NT2/D1 (cell line): ENCODE measurements at regions not wholly inside any gene's neighbourhood (a gene's known extent, or its start where the extent isn't known, plus 50 kb on each side); places are given as distances from the start of the nearest gene placed in this dataset.
"Not testable (repeated sequence)": the region's sequence is repeated elsewhere in the genome, so short reads cannot be mapped to it uniquely, and the experiment has no call there.

ENCODE experiments used
- DNase-seq: peaks from one replicate; pipeline ENCODE4 v3.0.0-alpha.2; 2011; ENCODE audit warnings: low read depth, low spot score
- H3K27me3 ChIP-seq: 2 replicates; pipeline ENCODE4 v1.6.0; 2011; ENCODE audit warnings: mild to moderate bottlenecking; ENCODE audit not compliant: insufficient read length, insufficient read depth
- H3K36me3 ChIP-seq: 2 replicates; pipeline ENCODE4 v1.6.1; 2011; ENCODE audit warnings: mild to moderate bottlenecking, low read length, mixed read lengths; ENCODE audit not compliant: insufficient read depth, insufficient read length
- H3K4me1 ChIP-seq: 2 replicates; pipeline ENCODE4 v1.5.1; 2011; ENCODE audit not compliant: insufficient read depth, insufficient read length
- H3K4me3 ChIP-seq: 2 replicates; pipeline ENCODE4 v1.5.1; 2011; ENCODE audit warnings: low read depth; ENCODE audit not compliant: insufficient read length
- H3K9ac ChIP-seq: 2 replicates; pipeline ENCODE4 v1.6.0; 2011; ENCODE audit warnings: low read depth; ENCODE audit not compliant: insufficient read length
- H3K9me3 ChIP-seq: 2 replicates; pipeline ENCODE4 v1.5.1; 2011; ENCODE audit warnings: mild to moderate bottlenecking, low read length; ENCODE audit not compliant: insufficient read depth
- SUZ12 ChIP-seq: IDR thresholded peaks from 2 replicates; pipeline ENCODE4 v1.6.1; 2011; ENCODE audit not compliant: insufficient read length, insufficient read depth; ENCODE audit errors: extremely low read depth
- YY1 ChIP-seq: IDR thresholded peaks from 2 replicates; pipeline ENCODE4 v1.6.1; 2011; ENCODE audit not compliant: insufficient read length, insufficient read depth
- ZNF274 ChIP-seq: IDR thresholded peaks from 2 replicates; pipeline ENCODE4 v1.6.1; 2011; ENCODE audit warnings: mild to moderate bottlenecking, low read depth, low read length

- Histone ChIP-seq H3K27me3 (no peaks in the 10 kb centered on the region), H3K4me1 (no peaks in the 10 kb centered on the region), H3K4me3 (no peak overlapping the region), H3K9ac (no peak overlapping the region), H3K9me3 (no peaks in the 10 kb centered on the region), H3K36me3 (no peaks in the 10 kb centered on the region)
- TF ChIP-seq YY1 (no peak), SUZ12 (no peak)
- no peak for DNase-seq
Measured at GRCh38 chr5:92694067-92694466, 887.0 kb downstream of the NR2F1-AS1 start.

GRCh38 chr5:92691955-92692354, 889.1 kb downstream of the NR2F1-AS1 start:
- not testable (repeated sequence) for DNase-seq, H3K9ac ChIP-seq, H3K4me3 ChIP-seq, H3K4me1 ChIP-seq, H3K27me3 ChIP-seq, H3K9me3 ChIP-seq, H3K36me3 ChIP-seq

- Histone ChIP-seq H3K4me1 (no peaks in the 10 kb centered on the region), H3K9me3 (no peaks in the 10 kb centered on the region), H3K36me3 (no peaks in the 10 kb centered on the region), H3K4me3 (no peak overlapping the region), H3K27me3 (no peaks in the 10 kb centered on the region), H3K9ac (no peak overlapping the region)
- TF ChIP-seq ZNF274 (no peak), SUZ12 (no peak), YY1 (no peak)
- no peak for DNase-seq
Measured at GRCh38 chr5:92687821-92688722, 892.9 kb downstream of the NR2F1-AS1 start.

GRCh38 chr5:92678640-92679039, 902.4 kb downstream of the NR2F1-AS1 start:
- Histone ChIP-seq H3K4me3 (no peak overlapping the region), H3K9ac (no peak overlapping the region), H3K36me3 (no peaks in the 10 kb centered on the region), H3K9me3 (no peaks in the 10 kb centered on the region), H3K4me1 (no peaks in the 10 kb centered on the region), H3K27me3 (no peaks in the 10 kb centered on the region)
- no peak for TF ChIP-seq ZNF274
- TF ChIP-seq SUZ12: no peak
- TF ChIP-seq YY1: no peak
- no peak for DNase-seq

- no peak for DNase-seq
- Histone ChIP-seq H3K36me3 (no peaks in the 10 kb centered on the region), H3K9me3 (no peaks in the 10 kb centered on the region), H3K27me3 (no peaks in the 10 kb centered on the region), H3K4me1 (no peaks in the 10 kb centered on the region), H3K4me3 (no peak overlapping the region), H3K9ac (no peak overlapping the region)
- TF ChIP-seq ZNF274: no peak
- no peak for TF ChIP-seq SUZ12
- TF ChIP-seq YY1: no peak
Measured at GRCh38 chr5:92676215-92677165, 904.5 kb downstream of the NR2F1-AS1 start.

- DNase-seq: no peak
- Histone ChIP-seq H3K4me3 (no peak overlapping the region), H3K36me3 (no peaks in the 10 kb centered on the region), H3K9ac (no peak overlapping the region), H3K4me1 (no peaks in the 10 kb centered on the region), H3K27me3 (no peaks in the 10 kb centered on the region), H3K9me3 (no peaks in the 10 kb centered on the region)
- TF ChIP-seq SUZ12: no peak
- no peak for TF ChIP-seq YY1
- TF ChIP-seq ZNF274: no peak
Measured at GRCh38 chr5:92674321-92674720, 906.7 kb downstream of the NR2F1-AS1 start.

- Histone ChIP-seq H3K36me3 (no peaks in the 10 kb centered on the region), H3K4me1 (no peaks in the 10 kb centered on the region), H3K4me3 (no peak overlapping the region), H3K27me3 (no peaks in the 10 kb centered on the region), H3K9ac (no peak overlapping the region), H3K9me3 (no peaks in the 10 kb centered on the region)
- DNase-seq: no peak
- TF ChIP-seq YY1: no peak
- TF ChIP-seq SUZ12: no peak
- TF ChIP-seq ZNF274: no peak
Measured at GRCh38 chr5:92665506-92665905, 915.5 kb downstream of the NR2F1-AS1 start.
